ENCODE measurements at regions not wholly inside any gene's neighbourhood (a gene's known extent, or its start where the extent isn't known, plus 50 kb on each side); places are given as distances from the start of the nearest gene placed in this dataset.

GRCh38 chr18:14927701-14928100, 179.7 kb downstream of the ANKRD30B start:
- no peak overlapping the region for H3K4me3 ChIP-seq (ENCODE audit: low read depth, low read length)
- DNase-seq (ENCODE audit: low read depth), result no peak
- TF ChIP-seq CTCF (IDR thresholded peaks at IDR 0.05; ENCODE audit: low read depth, low read length) (no peak), POLR2A (IDR thresholded peaks at IDR 0.05; ENCODE audit: extremely low read depth, insufficient read length) (no peak), MYC (IDR thresholded peaks at IDR 0.05; ENCODE audit: low read depth, low read length) (no peak), MAX (IDR thresholded peaks at IDR 0.05; ENCODE audit: low read depth, low read length) (no peak)

- no peak for DNase-seq (ENCODE audit: low read depth)
- H3K4me3 ChIP-seq (ENCODE audit: low read depth, low read length), result no peak overlapping the region
- no peak for TF ChIP-seq CTCF (IDR thresholded peaks at IDR 0.05; ENCODE audit: low read depth, low read length)
These were observed 180.4 kb downstream of the ANKRD30B start for GRCh38 chr18:14928396-14928795.

GRCh38 chr18:14930076-14930475, 182.1 kb downstream of the ANKRD30B start:
- no peak for TF ChIP-seq MYC (IDR thresholded peaks at IDR 0.05; ENCODE audit: low read depth, low read length)
- TF ChIP-seq POLR2A (IDR thresholded peaks at IDR 0.05; ENCODE audit: extremely low read depth, insufficient read length), result no peak
- TF ChIP-seq MAX (IDR thresholded peaks at IDR 0.05; ENCODE audit: low read depth, low read length), result no peak
- no peak for TF ChIP-seq CTCF (IDR thresholded peaks at IDR 0.05; ENCODE audit: low read depth, low read length)
- no peak overlapping the region for H3K4me3 ChIP-seq (ENCODE audit: low read depth, low read length)
- no peak for DNase-seq (ENCODE audit: low read depth)

- no peak for DNase-seq (ENCODE audit: low read depth)
- no peak for TF ChIP-seq POLR2A (IDR thresholded peaks at IDR 0.05; ENCODE audit: extremely low read depth, insufficient read length)
- no peak for TF ChIP-seq MYC (IDR thresholded peaks at IDR 0.05; ENCODE audit: low read depth, low read length)
- no peak for TF ChIP-seq CTCF (IDR thresholded peaks at IDR 0.05; ENCODE audit: low read depth, low read length)
- TF ChIP-seq MAX (IDR thresholded peaks at IDR 0.05; ENCODE audit: low read depth, low read length), result no peak
- no peak overlapping the region for H3K4me3 ChIP-seq (ENCODE audit: low read depth, low read length)
These were observed 182.6 kb downstream of the ANKRD30B start for GRCh38 chr18:14930576-14930975.

- DNase-seq (ENCODE audit: low read depth), result no peak
- TF ChIP-seq MYC (IDR thresholded peaks at IDR 0.05; ENCODE audit: low read depth, low read length) (no peak), POLR2A (IDR thresholded peaks at IDR 0.05; ENCODE audit: extremely low read depth, insufficient read length) (no peak), CTCF (IDR thresholded peaks at IDR 0.05; ENCODE audit: low read depth, low read length) (no peak), MAX (IDR thresholded peaks at IDR 0.05; ENCODE audit: low read depth, low read length) (no peak)
- no peak overlapping the region for H3K4me3 ChIP-seq (ENCODE audit: low read depth, low read length)
These were observed 185.3 kb downstream of the ANKRD30B start for GRCh38 chr18:14933049-14933851.

GRCh38 chr18:14933964-14934363, 186.0 kb downstream of the ANKRD30B start:
- no peak overlapping the region for H3K4me3 ChIP-seq (ENCODE audit: low read depth, low read length)
- TF ChIP-seq MAX (IDR thresholded peaks at IDR 0.05; ENCODE audit: low read depth, low read length) (no peak), CTCF (IDR thresholded peaks at IDR 0.05; ENCODE audit: low read depth, low read length) (no peak), MYC (IDR thresholded peaks at IDR 0.05; ENCODE audit: low read depth, low read length) (no peak), POLR2A (IDR thresholded peaks at IDR 0.05; ENCODE audit: extremely low read depth, insufficient read length) (no peak)

More at GRCh38 chr18:14933964-14934363, 186.0 kb downstream of the ANKRD30B start:
- DNase-seq (ENCODE audit: low read depth), result no peak

All from NB4 (cell line).